Activated CD8-positive, alpha-beta memory T cell treated with anti-CD3 and anti-CD28 coated beads, Interleukin-2, amount 50 U/mL, for 1 hour (primary cell): ENCODE measurements at regions not wholly inside any gene's neighbourhood (a gene's known extent, or its start where the extent isn't known, plus 50 kb on each side); places are given as distances from the start of the nearest gene placed in this dataset.

ENCODE experiments used
- DNase-seq: peaks from one replicate; pipeline ENCODE4 v3.0.0-alpha.2; 2020; ENCODE audit errors: extremely low read depth

- no peak for DNase-seq
These were observed 110.5 kb upstream of the MAP1B start for GRCh38 chr5:71996789-71997188.

- no peak for DNase-seq
These were observed 108.5 kb upstream of the MAP1B start for GRCh38 chr5:71998746-71999145.

GRCh38 chr5:72000707-72001106 lies 106.6 kb upstream of the MAP1B start:
- no peak for DNase-seq

- DNase-seq: no peak
These were observed 101.6 kb upstream of the MAP1B start for GRCh38 chr5:72005671-72006070.

- no peak for DNase-seq
These were observed 100.9 kb upstream of the MAP1B start for GRCh38 chr5:72006361-72006760.

- DNase-seq: no peak
These were observed 99.8 kb upstream of the MAP1B start for GRCh38 chr5:72007336-72008111.

GRCh38 chr5:72009280-72009679 lies 98.0 kb upstream of the MAP1B start:
- DNase-seq: no peak

- no peak for DNase-seq
These were observed 96.8 kb upstream of the MAP1B start for GRCh38 chr5:72010430-72010829.

- DNase-seq: no peak
These were observed 94.4 kb upstream of the MAP1B start for GRCh38 chr5:72012906-72013305.

GRCh38 chr5:72013766-72014624 lies 93.3 kb upstream of the MAP1B start:
- DNase-seq: no peak

GRCh38 chr5:72015103-72015548 lies 92.1 kb upstream of the MAP1B start:
- DNase-seq: no peak

- DNase-seq: peak; percentile 4
These were observed 89.0 kb upstream of the MAP1B start for GRCh38 chr5:72018143-72018803.

- no peak for DNase-seq
These were observed 86.9 kb upstream of the MAP1B start for GRCh38 chr5:72020161-72020983.

GRCh38 chr5:72021651-72022357 lies 85.5 kb upstream of the MAP1B start:
- DNase-seq: no peak

GRCh38 chr5:72028382-72028781 lies 78.9 kb upstream of the MAP1B start:
- DNase-seq: no peak

- no peak for DNase-seq
These were observed 77.0 kb upstream of the MAP1B start for GRCh38 chr5:72030237-72030636.

GRCh38 chr5:72032788-72033187 lies 74.5 kb upstream of the MAP1B start:
- no peak for DNase-seq

- DNase-seq: no peak
These were observed 72.5 kb upstream of the MAP1B start for GRCh38 chr5:72034770-72035169.

- DNase-seq: no peak
These were observed 71.4 kb upstream of the MAP1B start for GRCh38 chr5:72035831-72036230.

- DNase-seq: no peak
These were observed 70.3 kb upstream of the MAP1B start for GRCh38 chr5:72036951-72037350.

GRCh38 chr5:72040513-72040912 lies 66.8 kb upstream of the MAP1B start:
- DNase-seq: no peak
